ENCODE measurements at regions not wholly inside any gene's neighbourhood (a gene's known extent, or its start where the extent isn't known, plus 50 kb on each side); places are given as distances from the start of the nearest gene placed in this dataset.

DNA sequence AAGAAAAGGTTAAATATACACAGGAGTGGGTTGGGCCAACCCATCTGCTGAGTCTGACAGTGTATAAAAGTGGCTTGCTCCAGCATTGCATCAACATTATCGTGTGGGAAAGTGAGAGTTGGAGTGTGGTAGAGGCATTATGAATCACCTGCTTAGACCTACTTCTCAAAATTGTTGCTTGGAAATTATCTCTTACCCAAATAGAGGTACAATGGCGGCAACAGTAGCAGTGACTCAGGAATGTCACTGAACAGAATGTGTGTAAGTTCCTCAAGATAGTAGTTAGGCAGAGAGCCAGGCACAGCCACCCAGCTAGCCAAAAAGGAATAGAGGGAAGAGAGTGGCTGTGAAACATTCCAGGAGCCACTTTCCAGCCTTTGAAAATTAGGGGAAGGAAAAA, 616.0 kb downstream of the NUP35 start:
- POLR2A ChIA-PET: no interaction called here
- no peak overlapping the region for H3K27ac ChIP-seq (ENCODE audit: low read depth in 2 of 2, low read length in 1 of 2)
- H3F3A ChIP-seq (replicated peaks; ENCODE audit: insufficient read depth): no peaks in the 10 kb centered on the region
- H3K27me3 ChIP-seq (ENCODE audit: insufficient read depth): no peaks in the 10 kb centered on the region
- H2AFZ ChIP-seq (ENCODE audit: low read depth): no peak overlapping the region
- no peaks in the 10 kb centered on the region for H3K79me2 ChIP-seq (ENCODE audit: insufficient read depth)
- no peaks in the 10 kb centered on the region for H3K4me1 ChIP-seq (ENCODE audit: control insufficient read depth in 1 of 2, insufficient read depth in 2 of 2, low read depth in 1 of 2, low read length in 1 of 2)
- CTCF ChIA-PET: no interaction called here
- WGBS (ENCODE audit: low lambda C conversion rate): 42% methylated on average over 2 of the region's 2 CpGs
- DNase-seq: no peak
- no peaks in the 10 kb centered on the region for H3K36me3 ChIP-seq (replicated peaks in 1 of 2; ENCODE audit: control insufficient read depth in 1 of 2, insufficient read depth in 2 of 2, low read length in 1 of 2)
- TF ChIP-seq GATA2 (CRISPR knock-in tag; IDR thresholded peaks at IDR 0.05) (no peak), POLR2AphosphoS5 (IDR thresholded peaks at IDR 0.05; ENCODE audit: low read depth, low read length) (no peak), NRF1 (IDR thresholded peaks at IDR 0.05; ENCODE audit: low read depth, low read length) (no peak), MXI1 (IDR thresholded peaks at IDR 0.05; ENCODE audit: low read depth, low read length) (no peak)
- H4K20me1 ChIP-seq (ENCODE audit: insufficient read depth): no peaks in the 10 kb centered on the region
- H3K4me3 ChIP-seq (ENCODE audit: low read depth in 2 of 2, low read length in 1 of 2): no peak overlapping the region
- no peaks in the 10 kb centered on the region for H3K9me3 ChIP-seq
- no peak overlapping the region for H3K9ac ChIP-seq
- H3K9me2 ChIP-seq: no peaks in the 10 kb centered on the region
- H3K4me2 ChIP-seq: no peak overlapping the region

DNA sequence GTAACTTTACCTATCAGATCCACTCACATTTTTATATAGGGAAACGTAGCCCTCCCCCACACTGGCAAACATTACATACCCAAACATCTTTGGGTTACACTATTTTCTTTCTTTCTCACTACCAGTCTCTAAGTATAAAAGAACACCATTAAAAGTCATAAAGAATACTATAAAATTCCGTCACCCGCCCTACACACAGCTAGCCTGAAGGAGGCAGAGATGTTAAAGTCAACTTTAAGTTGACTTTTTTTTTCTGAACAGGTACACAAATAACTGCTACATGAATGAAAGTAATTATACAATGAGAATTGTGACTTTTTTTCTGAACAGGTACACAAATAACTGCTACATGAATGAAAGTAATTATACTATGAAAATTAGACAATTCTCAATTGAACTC, 628.3 kb downstream of the NUP35 start:
- Histone ChIP-seq H2AFZ (ENCODE audit: low read depth) (no peak overlapping the region), H3K27me3 (ENCODE audit: insufficient read depth) (no peaks in the 10 kb centered on the region), H3K36me3 (replicated peaks in 1 of 2; ENCODE audit: control insufficient read depth in 1 of 2, insufficient read depth in 2 of 2, low read length in 1 of 2) (no peaks in the 10 kb centered on the region), H3K4me2 (no peak overlapping the region), H3K9me2 (no peaks in the 10 kb centered on the region), H3K4me3 (ENCODE audit: low read depth in 2 of 2, low read length in 1 of 2) (no peak overlapping the region), H3K9me3 (no peaks in the 10 kb centered on the region), H4K20me1 (ENCODE audit: insufficient read depth) (no peaks in the 10 kb centered on the region), H3K27ac (ENCODE audit: low read depth in 2 of 2, low read length in 1 of 2) (no peak overlapping the region), H3K79me2 (ENCODE audit: insufficient read depth) (no peaks in the 10 kb centered on the region), H3K9ac (no peak overlapping the region), H3F3A (replicated peaks; ENCODE audit: insufficient read depth) (no peaks in the 10 kb centered on the region), H3K4me1 (ENCODE audit: control insufficient read depth in 1 of 2, insufficient read depth in 2 of 2, low read depth in 1 of 2, low read length in 1 of 2) (no peaks in the 10 kb centered on the region)
- 40% methylated on average over 3 of the region's 3 CpGs for WGBS (ENCODE audit: low lambda C conversion rate)
- no peak for DNase-seq
- no peak for TF ChIP-seq MEF2A (IDR thresholded peaks at IDR 0.05; ENCODE audit: borderline replicate concordance, low read depth)
- TF ChIP-seq, protein P1, sequence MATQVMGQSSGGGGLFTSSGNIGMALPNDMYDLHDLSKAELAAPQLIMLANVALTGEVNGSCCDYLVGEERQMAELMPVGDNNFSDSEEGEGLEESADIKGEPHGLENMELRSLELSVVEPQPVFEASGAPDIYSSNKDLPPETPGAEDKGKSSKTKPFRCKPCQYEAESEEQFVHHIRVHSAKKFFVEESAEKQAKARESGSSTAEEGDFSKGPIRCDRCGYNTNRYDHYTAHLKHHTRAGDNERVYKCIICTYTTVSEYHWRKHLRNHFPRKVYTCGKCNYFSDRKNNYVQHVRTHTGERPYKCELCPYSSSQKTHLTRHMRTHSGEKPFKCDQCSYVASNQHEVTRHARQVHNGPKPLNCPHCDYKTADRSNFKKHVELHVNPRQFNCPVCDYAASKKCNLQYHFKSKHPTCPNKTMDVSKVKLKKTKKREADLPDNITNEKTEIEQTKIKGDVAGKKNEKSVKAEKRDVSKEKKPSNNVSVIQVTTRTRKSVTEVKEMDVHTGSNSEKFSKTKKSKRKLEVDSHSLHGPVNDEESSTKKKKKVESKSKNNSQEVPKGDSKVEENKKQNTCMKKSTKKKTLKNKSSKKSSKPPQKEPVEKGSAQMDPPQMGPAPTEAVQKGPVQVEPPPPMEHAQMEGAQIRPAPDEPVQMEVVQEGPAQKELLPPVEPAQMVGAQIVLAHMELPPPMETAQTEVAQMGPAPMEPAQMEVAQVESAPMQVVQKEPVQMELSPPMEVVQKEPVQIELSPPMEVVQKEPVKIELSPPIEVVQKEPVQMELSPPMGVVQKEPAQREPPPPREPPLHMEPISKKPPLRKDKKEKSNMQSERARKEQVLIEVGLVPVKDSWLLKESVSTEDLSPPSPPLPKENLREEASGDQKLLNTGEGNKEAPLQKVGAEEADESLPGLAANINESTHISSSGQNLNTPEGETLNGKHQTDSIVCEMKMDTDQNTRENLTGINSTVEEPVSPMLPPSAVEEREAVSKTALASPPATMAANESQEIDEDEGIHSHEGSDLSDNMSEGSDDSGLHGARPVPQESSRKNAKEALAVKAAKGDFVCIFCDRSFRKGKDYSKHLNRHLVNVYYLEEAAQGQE (IDR thresholded peaks at IDR 0.05; ENCODE audit: low read depth, low read length): no peak
- POLR2A ChIA-PET: no interaction called here
- CTCF ChIA-PET: no interaction called here

DNA sequence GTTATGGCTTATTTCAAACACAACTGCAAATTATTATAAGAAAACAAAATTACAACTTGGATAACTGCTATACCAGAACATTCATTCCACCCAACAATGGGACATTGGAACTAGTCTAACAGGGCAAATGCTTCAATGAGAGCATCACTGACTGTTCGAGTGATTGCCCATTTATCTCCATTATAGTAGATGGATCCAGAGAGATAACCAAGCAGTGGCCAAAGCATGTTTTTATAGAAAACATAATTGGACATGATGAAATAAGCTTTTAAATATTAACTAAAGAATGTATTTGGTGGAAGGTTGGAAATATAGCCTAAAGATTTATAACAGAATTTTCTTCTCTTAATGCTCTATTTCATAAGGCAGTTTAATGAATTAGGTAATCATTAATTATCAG, 634.8 kb downstream of the NUP35 start:
- no peaks in the 10 kb centered on the region for H3K27me3 ChIP-seq (ENCODE audit: insufficient read depth)
- no peak for DNase-seq
- H3K27ac ChIP-seq (ENCODE audit: low read depth in 2 of 2, low read length in 1 of 2): no peak overlapping the region
- H4K20me1 ChIP-seq (ENCODE audit: insufficient read depth): no peaks in the 10 kb centered on the region
- H3K36me3 ChIP-seq (replicated peaks in 1 of 2; ENCODE audit: control insufficient read depth in 1 of 2, insufficient read depth in 2 of 2, low read length in 1 of 2): no peaks in the 10 kb centered on the region
- H3K9me3 ChIP-seq: no peaks in the 10 kb centered on the region
- CTCF ChIA-PET: no interaction called here
- no peak overlapping the region for H2AFZ ChIP-seq (ENCODE audit: low read depth)
- TF ChIP-seq JUND (IDR thresholded peaks at IDR 0.05) (no peak), GATA2 (CRISPR knock-in tag; IDR thresholded peaks at IDR 0.05) (peak; percentile 16; the same call in 1 of the 2 replicates)
- TF ChIP-seq, protein P2, sequence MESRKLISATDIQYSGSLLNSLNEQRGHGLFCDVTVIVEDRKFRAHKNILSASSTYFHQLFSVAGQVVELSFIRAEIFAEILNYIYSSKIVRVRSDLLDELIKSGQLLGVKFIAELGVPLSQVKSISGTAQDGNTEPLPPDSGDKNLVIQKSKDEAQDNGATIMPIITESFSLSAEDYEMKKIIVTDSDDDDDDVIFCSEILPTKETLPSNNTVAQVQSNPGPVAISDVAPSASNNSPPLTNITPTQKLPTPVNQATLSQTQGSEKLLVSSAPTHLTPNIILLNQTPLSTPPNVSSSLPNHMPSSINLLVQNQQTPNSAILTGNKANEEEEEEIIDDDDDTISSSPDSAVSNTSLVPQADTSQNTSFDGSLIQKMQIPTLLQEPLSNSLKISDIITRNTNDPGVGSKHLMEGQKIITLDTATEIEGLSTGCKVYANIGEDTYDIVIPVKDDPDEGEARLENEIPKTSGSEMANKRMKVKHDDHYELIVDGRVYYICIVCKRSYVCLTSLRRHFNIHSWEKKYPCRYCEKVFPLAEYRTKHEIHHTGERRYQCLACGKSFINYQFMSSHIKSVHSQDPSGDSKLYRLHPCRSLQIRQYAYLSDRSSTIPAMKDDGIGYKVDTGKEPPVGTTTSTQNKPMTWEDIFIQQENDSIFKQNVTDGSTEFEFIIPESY (IDR thresholded peaks at IDR 0.05; ENCODE audit: borderline replicate concordance, low read depth): no peak
- TF ChIP-seq, protein P3, sequence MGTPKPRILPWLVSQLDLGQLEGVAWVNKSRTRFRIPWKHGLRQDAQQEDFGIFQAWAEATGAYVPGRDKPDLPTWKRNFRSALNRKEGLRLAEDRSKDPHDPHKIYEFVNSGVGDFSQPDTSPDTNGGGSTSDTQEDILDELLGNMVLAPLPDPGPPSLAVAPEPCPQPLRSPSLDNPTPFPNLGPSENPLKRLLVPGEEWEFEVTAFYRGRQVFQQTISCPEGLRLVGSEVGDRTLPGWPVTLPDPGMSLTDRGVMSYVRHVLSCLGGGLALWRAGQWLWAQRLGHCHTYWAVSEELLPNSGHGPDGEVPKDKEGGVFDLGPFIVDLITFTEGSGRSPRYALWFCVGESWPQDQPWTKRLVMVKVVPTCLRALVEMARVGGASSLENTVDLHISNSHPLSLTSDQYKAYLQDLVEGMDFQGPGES (IDR thresholded peaks at IDR 0.05; ENCODE audit: low read depth, low read length): no peak
- no peak overlapping the region for H3K4me2 ChIP-seq
- H3F3A ChIP-seq (replicated peaks; ENCODE audit: insufficient read depth): no peaks in the 10 kb centered on the region
- no peaks in the 10 kb centered on the region; a peak in 1 of 4 replicates for H3K4me1 ChIP-seq (ENCODE audit: control insufficient read depth in 1 of 2, insufficient read depth in 2 of 2, low read depth in 1 of 2, low read length in 1 of 2)
- no peak overlapping the region for H3K4me3 ChIP-seq (ENCODE audit: low read depth in 2 of 2, low read length in 1 of 2)
- POLR2A ChIA-PET: no interaction called here
- no peak overlapping the region for H3K9ac ChIP-seq
- H3K79me2 ChIP-seq (ENCODE audit: insufficient read depth): no peaks in the 10 kb centered on the region
- no peaks in the 10 kb centered on the region for H3K9me2 ChIP-seq
- 11% methylated on average over 1 of the region's 1 CpG for WGBS (ENCODE audit: low lambda C conversion rate)

Measured in SK-N-SH (cell line).